ENCODE measurements at regions not wholly inside any gene's neighbourhood (a gene's known extent, or its start where the extent isn't known, plus 50 kb on each side); places are given as distances from the start of the nearest gene placed in this dataset.
"Not testable (repeated sequence)": the region's sequence is repeated elsewhere in the genome, so short reads cannot be mapped to it uniquely, and the experiment has no call there.

DNA sequence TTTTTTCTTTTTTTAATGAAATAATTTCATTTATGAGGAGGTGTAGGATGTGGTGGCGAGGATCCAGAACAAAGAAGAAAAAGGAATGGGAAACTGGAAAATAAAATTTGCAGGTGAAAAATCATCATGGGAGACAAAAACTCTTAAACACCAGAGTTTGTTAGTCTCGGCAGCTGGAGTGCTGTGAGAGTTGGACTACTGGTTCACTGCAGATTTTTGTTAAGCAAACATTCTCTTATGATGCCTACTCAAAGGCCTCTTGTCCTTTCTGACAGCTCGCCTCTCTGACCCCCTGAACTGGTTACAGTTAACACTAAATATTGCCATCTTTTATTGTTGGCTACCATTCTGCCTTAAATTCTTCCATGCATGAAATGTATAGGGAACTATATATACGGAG, 152.4 kb upstream of the DPH6 start:
- no peak overlapping the region for H3K4me3 ChIP-seq
- ATAC-seq: no peak
- peaks cover 2 to 57% (median 7%) of the 10 kb centered on the region in 3 donors for H3K4me1 ChIP-seq
- TF ChIP-seq POLR2A (IDR thresholded peaks at IDR 0.05): no peak
- no peak for TF ChIP-seq EP300 (IDR thresholded peaks at IDR 0.05)
- TF ChIP-seq POLR2AphosphoS5 (IDR thresholded peaks at IDR 0.05): no peak
- TF ChIP-seq, protein P1, sequence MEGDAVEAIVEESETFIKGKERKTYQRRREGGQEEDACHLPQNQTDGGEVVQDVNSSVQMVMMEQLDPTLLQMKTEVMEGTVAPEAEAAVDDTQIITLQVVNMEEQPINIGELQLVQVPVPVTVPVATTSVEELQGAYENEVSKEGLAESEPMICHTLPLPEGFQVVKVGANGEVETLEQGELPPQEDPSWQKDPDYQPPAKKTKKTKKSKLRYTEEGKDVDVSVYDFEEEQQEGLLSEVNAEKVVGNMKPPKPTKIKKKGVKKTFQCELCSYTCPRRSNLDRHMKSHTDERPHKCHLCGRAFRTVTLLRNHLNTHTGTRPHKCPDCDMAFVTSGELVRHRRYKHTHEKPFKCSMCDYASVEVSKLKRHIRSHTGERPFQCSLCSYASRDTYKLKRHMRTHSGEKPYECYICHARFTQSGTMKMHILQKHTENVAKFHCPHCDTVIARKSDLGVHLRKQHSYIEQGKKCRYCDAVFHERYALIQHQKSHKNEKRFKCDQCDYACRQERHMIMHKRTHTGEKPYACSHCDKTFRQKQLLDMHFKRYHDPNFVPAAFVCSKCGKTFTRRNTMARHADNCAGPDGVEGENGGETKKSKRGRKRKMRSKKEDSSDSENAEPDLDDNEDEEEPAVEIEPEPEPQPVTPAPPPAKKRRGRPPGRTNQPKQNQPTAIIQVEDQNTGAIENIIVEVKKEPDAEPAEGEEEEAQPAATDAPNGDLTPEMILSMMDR (IDR thresholded peaks at IDR 0.05): no peak
- H3K36me3 ChIP-seq: no peaks in the 10 kb centered on the region
- 71 to 73% methylated on average over 4 of the region's 4 CpGs for WGBS, 2 donors (ENCODE audit: low coverage in 1 of 2)
- no peaks in the 10 kb centered on the region for H3K9me3 ChIP-seq
- no peaks in the 10 kb centered on the region for H3K27me3 ChIP-seq
- H3K27ac ChIP-seq: peak overlapping the region; percentile 54 to 78 (median 69)

DNA sequence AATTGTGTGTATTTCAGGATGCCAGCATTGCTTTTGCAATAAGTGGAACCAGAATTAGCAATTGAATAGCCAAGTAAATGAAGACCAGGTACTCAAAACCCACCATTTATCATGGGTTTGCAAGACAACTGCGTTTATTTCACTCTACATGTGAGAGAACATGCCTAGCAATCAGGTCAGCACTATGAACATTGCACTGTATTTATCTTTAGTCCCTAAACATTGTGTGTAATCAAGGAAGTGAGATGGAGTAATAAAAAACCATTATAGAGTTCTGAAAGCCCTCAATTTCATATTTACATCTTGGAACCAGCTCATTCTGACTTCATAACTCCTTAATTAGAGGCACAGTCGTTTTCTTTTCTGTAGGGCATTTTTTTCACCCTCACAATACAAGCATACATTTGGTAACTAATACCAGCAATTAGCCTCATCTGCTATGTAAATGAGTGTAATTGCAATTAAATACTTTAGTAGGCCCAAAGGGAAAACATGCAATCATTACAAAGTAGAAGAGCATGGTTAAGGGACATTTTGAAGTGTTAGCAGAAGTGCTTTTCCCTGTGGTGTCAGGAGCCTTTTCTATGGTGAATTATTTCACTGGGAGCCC, 153.1 kb upstream of the DPH6 start:
- peaks cover 0 to 55% (median 2%) of the 10 kb centered on the region in 3 donors for H3K4me1 ChIP-seq
- no peak overlapping the region for H3K4me3 ChIP-seq
- TF ChIP-seq POLR2A (IDR thresholded peaks at IDR 0.05): no peak
- TF ChIP-seq, protein P1 (IDR thresholded peaks at IDR 0.05): no peak
- no peak for TF ChIP-seq EP300 (IDR thresholded peaks at IDR 0.05)
- TF ChIP-seq POLR2AphosphoS5 (IDR thresholded peaks at IDR 0.05): no peak
- H3K27ac ChIP-seq: peak overlapping the region in 3 of 4 donors; percentile 54 to 78 (median 73)
- H3K9me3 ChIP-seq: no peaks in the 10 kb centered on the region
- no peaks in the 10 kb centered on the region for H3K27me3 ChIP-seq
- ATAC-seq: no peak
- 54 to 73% methylated on average over 2 of the region's 2 CpGs for WGBS, 2 donors (ENCODE audit: low coverage in 1 of 2)
- H3K36me3 ChIP-seq: no peaks in the 10 kb centered on the region

DNA sequence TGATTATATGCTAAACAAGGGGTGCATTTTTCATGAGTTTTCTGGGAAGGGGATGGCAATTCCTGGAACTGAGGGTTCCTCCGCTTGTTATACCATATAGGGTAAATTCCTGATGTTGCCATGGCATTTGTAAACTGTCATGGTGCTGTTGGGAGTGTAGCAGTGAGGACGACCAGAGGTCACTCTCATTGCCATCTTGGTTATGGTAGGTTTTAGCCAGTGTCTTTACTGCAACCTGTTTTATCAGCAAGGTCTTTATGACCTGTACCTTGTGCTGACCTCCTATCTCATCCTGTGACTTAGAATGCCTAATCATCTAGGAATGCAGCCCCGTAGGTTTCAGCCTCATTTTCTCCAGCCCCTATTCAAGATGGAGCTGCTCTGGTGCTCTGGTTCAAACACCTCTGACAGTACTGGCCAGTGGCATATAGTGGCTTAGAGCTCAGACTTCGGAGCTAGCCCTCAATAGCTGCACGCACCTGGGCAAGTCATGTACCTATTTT, 154.2 kb upstream of the DPH6 start:
- not testable (repeated sequence) for H3K9me3 ChIP-seq, H3K36me3 ChIP-seq, H3K4me3 ChIP-seq, H3K27me3 ChIP-seq, H3K27ac ChIP-seq, ATAC-seq
- H3K4me1 ChIP-seq: peaks cover 0 to 49% (median 2%) of the 10 kb centered on the region in 3 donors
- 50 to 60% methylated on average over 2 of the region's 5 CpGs for WGBS, 2 donors (ENCODE audit: low coverage in 1 of 2)

DNA sequence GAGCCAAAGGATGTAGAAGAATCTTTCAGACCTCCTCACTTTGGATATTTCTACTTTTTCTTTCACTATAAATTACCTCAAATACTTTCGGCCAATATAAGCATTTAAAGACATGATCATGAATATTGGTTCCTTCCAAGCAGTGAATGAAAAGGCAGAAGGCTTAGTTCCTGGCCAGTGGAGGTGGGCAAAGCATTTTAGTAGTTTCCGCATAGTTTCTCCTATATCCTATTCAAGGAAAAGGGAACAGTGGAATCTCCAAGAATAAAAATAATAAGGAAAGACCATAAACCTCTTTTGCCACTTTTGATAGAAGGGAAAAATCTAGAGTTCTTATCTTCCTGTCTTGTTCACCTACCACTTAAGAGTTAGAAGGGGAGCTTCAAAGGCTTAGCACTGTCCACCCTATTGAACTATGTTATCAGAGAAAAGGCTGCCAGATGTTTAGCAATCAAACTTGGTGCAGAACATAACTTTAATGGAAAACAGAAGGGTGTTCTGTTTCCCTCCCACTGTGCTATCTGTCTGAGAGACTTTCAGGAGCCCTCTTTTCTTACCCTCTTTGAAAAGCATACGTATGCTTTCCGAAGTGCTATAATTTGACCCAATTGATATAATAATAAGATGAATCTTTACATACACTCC, 155.6 kb upstream of the DPH6 start:
- H3K27ac ChIP-seq: no peak overlapping the region
- 77 to 90% methylated on average over 4 of the region's 4 CpGs for WGBS, 2 donors (ENCODE audit: low coverage in 1 of 2)
- H3K36me3 ChIP-seq: no peaks in the 10 kb centered on the region
- TF ChIP-seq EP300 (IDR thresholded peaks at IDR 0.05): no peak
- TF ChIP-seq POLR2A (IDR thresholded peaks at IDR 0.05): no peak
- TF ChIP-seq POLR2AphosphoS5 (IDR thresholded peaks at IDR 0.05): no peak
- TF ChIP-seq, protein P1 (IDR thresholded peaks at IDR 0.05): no peak
- H3K4me1 ChIP-seq: peaks cover 3 to 50% (median 7%) of the 10 kb centered on the region in 3 donors
- no peaks in the 10 kb centered on the region for H3K9me3 ChIP-seq
- H3K27me3 ChIP-seq: no peaks in the 10 kb centered on the region
- no peak overlapping the region for H3K4me3 ChIP-seq
- ATAC-seq: no peak

DNA sequence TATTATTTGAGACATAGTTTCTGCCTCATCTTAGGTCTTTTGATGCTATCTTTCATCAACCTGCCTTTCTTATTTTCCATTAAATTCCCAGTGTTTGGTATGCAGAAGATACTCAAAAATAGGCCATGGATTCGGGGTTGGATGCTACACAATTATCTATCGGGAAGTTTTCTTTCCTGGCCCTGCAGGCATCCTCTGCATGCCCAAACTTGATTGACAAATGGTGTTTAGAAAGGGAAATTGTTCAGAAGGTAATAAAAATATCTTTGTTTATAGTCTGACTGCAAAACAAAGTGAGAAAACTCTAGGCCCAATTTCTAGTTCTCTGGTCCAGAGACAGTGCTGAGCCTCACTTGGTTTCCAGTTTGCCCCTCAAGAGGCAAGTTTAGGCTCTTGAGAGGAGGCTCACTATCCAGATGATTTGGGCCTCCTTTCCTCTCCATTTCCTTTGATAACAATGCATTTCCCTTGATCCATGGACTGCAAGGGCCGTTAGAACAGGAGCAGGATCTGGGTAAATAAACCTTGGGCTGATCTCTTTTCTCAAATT, 157.1 kb upstream of the DPH6 start:
- Histone ChIP-seq H3K27ac (no peak overlapping the region), H3K36me3 (no peaks in the 10 kb centered on the region), H3K4me1 (peaks cover 3 to 41% (median 5%) of the 10 kb centered on the region in 3 donors), H3K9me3 (no peaks in the 10 kb centered on the region), H3K4me3 (no peak overlapping the region), H3K27me3 (no peaks in the 10 kb centered on the region)
- no peak for TF ChIP-seq POLR2A (IDR thresholded peaks at IDR 0.05)
- TF ChIP-seq EP300 (IDR thresholded peaks at IDR 0.05): no peak
- TF ChIP-seq POLR2AphosphoS5 (IDR thresholded peaks at IDR 0.05): no peak
- TF ChIP-seq, protein P1 (IDR thresholded peaks at IDR 0.05): no peak
- 53 to 55% methylated on average over 3 of the region's 3 CpGs for WGBS, 2 donors (ENCODE audit: low coverage in 1 of 2)
- no peak for ATAC-seq

Data from gastroesophageal sphincter (tissue), 4 donors.